AG09309 (cell line): ENCODE measurements at regions not wholly inside any gene's neighbourhood (a gene's known extent, or its start where the extent isn't known, plus 50 kb on each side); places are given as distances from the start of the nearest gene placed in this dataset.
"Not testable (repeated sequence)": the region's sequence is repeated elsewhere in the genome, so short reads cannot be mapped to it uniquely, and the experiment has no call there.

Source experiments
- DNase-seq: peaks from one replicate; pipeline ENCODE4 v3.0.0-alpha.2; 2010; ENCODE audit warnings: low read depth
- H3K4me3 ChIP-seq: 2 replicates; pipeline ENCODE4 v1.5.1; 2011; ENCODE audit warnings: mild to moderate bottlenecking, low read depth, low read length, moderate library complexity; ENCODE audit not compliant: control insufficient read depth
- CTCF ChIP-seq: IDR thresholded peaks from 2 replicates; pipeline ENCODE4 v1.5.1; 2011; ENCODE audit warnings: mild to moderate bottlenecking, low read depth, low read length, inconsistent platforms; ENCODE audit not compliant: insufficient read depth, control insufficient read depth; ENCODE audit errors: missing control alignments

GRCh38 chr5:82635561-82636288, 357.6 kb upstream of the RPS23 start:
- DNase-seq: no peak

GRCh38 chr5:82628364-82628910, 350.3 kb upstream of the RPS23 start:
- no peak for TF ChIP-seq CTCF
- no peak overlapping the region for H3K4me3 ChIP-seq
- DNase-seq: no peak

More at GRCh38 chr5:82635561-82636288, 357.6 kb upstream of the RPS23 start:
- no peak for TF ChIP-seq CTCF
- H3K4me3 ChIP-seq: no peak overlapping the region

GRCh38 chr5:82626905-82627591, 348.9 kb upstream of the RPS23 start:
- not testable (repeated sequence) for H3K4me3 ChIP-seq, DNase-seq

GRCh38 chr5:82626012-82626411, 347.9 kb upstream of the RPS23 start:
- not testable (repeated sequence) for H3K4me3 ChIP-seq, DNase-seq

GRCh38 chr5:82624062-82624461, 345.9 kb upstream of the RPS23 start:
- no peak for DNase-seq
- TF ChIP-seq CTCF: no peak
- no peak overlapping the region for H3K4me3 ChIP-seq

GRCh38 chr5:82622711-82623514, 344.8 kb upstream of the RPS23 start:
- no peak for TF ChIP-seq CTCF
- no peak for DNase-seq

GRCh38 chr5:82622205-82622604, 344.1 kb upstream of the RPS23 start:
- DNase-seq: no peak
- H3K4me3 ChIP-seq: no peak overlapping the region
- no peak for TF ChIP-seq CTCF

More at GRCh38 chr5:82622711-82623514, 344.8 kb upstream of the RPS23 start:
- no peak overlapping the region for H3K4me3 ChIP-seq
